K562 (cell line): ENCODE measurements at regions not wholly inside any gene's neighbourhood (a gene's known extent, or its start where the extent isn't known, plus 50 kb on each side); places are given as distances from the start of the nearest gene placed in this dataset.

Experiments used
- ATF3 ChIP-seq, 2 experiments: fragments of 450-650 bp in 1 of 2; sonication (generic) in 1 of 2; formaldehyde crosslinking in 1 of 2; IDR thresholded peaks in 1 of 2; conservative IDR thresholded peaks in 1 of 2; 2 replicates each; pipeline versions ENCODE4 v1.6.1 to v1.8.1; 2016 to 2023; ENCODE audit warnings: mild to moderate bottlenecking in 2 of 2, moderate library complexity in 2 of 2, inconsistent platforms in 1 of 2, missing genetic modification reagents in 1 of 2
- BCL6 ChIP-seq: fragments of 250-450 bp; sonication (Bioruptor Pico); IDR thresholded peaks from 2 replicates; pipeline ENCODE4 v1.4.0; 2020
- CTCF ChIP-seq, 3 experiments: IDR thresholded peaks in 2 of 3; conservative IDR thresholded peaks in 1 of 3; 2 replicates each; pipeline ENCODE4 v1.5.1; 2011 to 2012; ENCODE audit warnings: low read length in 3 of 3, mild to moderate bottlenecking in 3 of 3, control low read depth in 2 of 3, improper control_type of control experiment in 1 of 3, inconsistent platforms in 1 of 3, low read depth in 1 of 3, mixed read lengths in 1 of 3, moderate library complexity in 1 of 3; ENCODE audit not compliant: insufficient read depth in 2 of 3
- EP300 ChIP-seq: IDR thresholded peaks from 2 replicates; pipeline ENCODE4 v1.6.1; 2012; ENCODE audit warnings: low read length, improper control_type of control experiment
- JUND ChIP-seq, 2 experiments: IDR thresholded peaks; 2 replicates in 1 of 2; 3 replicates in 1 of 2; pipeline ENCODE4 v1.6.1; 2011; ENCODE audit warnings: borderline replicate concordance in 2 of 2, low read depth in 2 of 2, low read length in 2 of 2, improper control_type of control experiment in 1 of 2, missing biosample characterization in 1 of 2, missing genetic modification characterization in 1 of 2, missing genetic modification reagents in 1 of 2
- NR1H2 ChIP-seq: sonication (generic); formaldehyde crosslinking; IDR thresholded peaks from 2 replicates; pipeline ENCODE4 v1.4.0; 2020; ENCODE audit warnings: mild to moderate bottlenecking, missing genetic modification reagents
- NR2C2 ChIP-seq, 2 experiments: fragments of 200-800 bp in 1 of 2; sonication (Bioruptor generic) in 1 of 2; sonication (generic) in 1 of 2; formaldehyde crosslinking in 1 of 2; IDR thresholded peaks; 2 replicates each; pipeline versions ENCODE4 v1.6.1 to v1.8.0; 2016 to 2022; ENCODE audit warnings: mild to moderate bottlenecking in 1 of 2, missing compliant biosample characterization in 1 of 2, missing genetic modification characterization in 1 of 2, missing genetic modification reagents in 1 of 2
- POLR2A ChIP-seq: fragments of 450-650 bp; conservative IDR thresholded peaks from 2 replicates; pipeline ENCODE4 v1.6.1; 2016
- POLR2AphosphoS2 ChIP-seq: IDR thresholded peaks from 2 replicates; pipeline ENCODE4 v1.6.1; 2012; ENCODE audit warnings: low read length, improper control_type of control experiment
- RAD21 ChIP-seq, 2 experiments: fragments of 250-450 bp in 1 of 2; fragments of 450-650 bp in 1 of 2; sonication (Bioruptor Pico) in 1 of 2; formaldehyde crosslinking in 1 of 2; IDR thresholded peaks in 1 of 2; conservative IDR thresholded peaks in 1 of 2; 2 replicates each; pipeline versions ENCODE4 v1.4.0 to v1.8.0; 2020 to 2022; ENCODE audit warnings: mild to moderate bottlenecking in 2 of 2, moderate library complexity in 1 of 2
- ZNF124 ChIP-seq: sonication (generic); formaldehyde crosslinking; IDR thresholded peaks from 2 replicates; pipeline ENCODE4 v1.8.1; 2022; ENCODE audit warnings: missing genetic modification reagents

GRCh38 chr16:77643176-77643575, 79.1 kb upstream of the NUDT7 start:
- TF ChIP-seq NR2C2 (CRISPR knock-in tag; IDR thresholded peaks at IDR 0.05) (no peak), NR2C2 (tag; IDR thresholded peaks at IDR 0.05) (no peak), RAD21 (CRISPR knock-in tag; conservative IDR thresholded peaks at IDR 0.05 in 1 of 2, IDR thresholded peaks at IDR 0.05 in 1 of 2) (no peak), CTCF (IDR thresholded peaks at IDR 0.05 in 2 of 3, conservative IDR thresholded peaks at IDR 0.05 in 1 of 3; ENCODE audit: insufficient read depth in 2 of 3, low read depth in 1 of 3, low read length in 3 of 3) (no peak), ZNF124 (CRISPR knock-in tag) (no peak), EP300 (no peak), ATF3 (IDR thresholded peaks at IDR 0.05) (no peak), ATF3 (CRISPR knock-in tag; conservative IDR thresholded peaks at IDR 0.05) (no peak), POLR2AphosphoS2 (no peak), BCL6 (no peak), JUND (IDR thresholded peaks at IDR 0.05; ENCODE audit: borderline replicate concordance, low read depth, low read length) (no peak), JUND (tag; IDR thresholded peaks at IDR 0.05; ENCODE audit: borderline replicate concordance, low read depth, low read length) (no peak), NR1H2 (CRISPR knock-in tag) (no peak), POLR2A (no peak)
